Stimulated activated CD8-positive, alpha-beta memory T cell treated with anti-CD3 and anti-CD28 coated beads, Interleukin-4, amount 100 ng/mL, for 24 hours (primary cell): ENCODE measurements at regions not wholly inside any gene's neighbourhood (a gene's known extent, or its start where the extent isn't known, plus 50 kb on each side); places are given as distances from the start of the nearest gene placed in this dataset.
A peak's percentile ranks its signal among the peaks of the same experiment; 100 is the strongest.
"Not testable (repeated sequence)": the region's sequence is repeated elsewhere in the genome, so short reads cannot be mapped to it uniquely, and the experiment has no call there.

Experiments
- DNase-seq: peaks from one replicate; pipeline ENCODE4 v3.0.0-alpha.2; 2020; ENCODE audit warnings: low read depth

DNA sequence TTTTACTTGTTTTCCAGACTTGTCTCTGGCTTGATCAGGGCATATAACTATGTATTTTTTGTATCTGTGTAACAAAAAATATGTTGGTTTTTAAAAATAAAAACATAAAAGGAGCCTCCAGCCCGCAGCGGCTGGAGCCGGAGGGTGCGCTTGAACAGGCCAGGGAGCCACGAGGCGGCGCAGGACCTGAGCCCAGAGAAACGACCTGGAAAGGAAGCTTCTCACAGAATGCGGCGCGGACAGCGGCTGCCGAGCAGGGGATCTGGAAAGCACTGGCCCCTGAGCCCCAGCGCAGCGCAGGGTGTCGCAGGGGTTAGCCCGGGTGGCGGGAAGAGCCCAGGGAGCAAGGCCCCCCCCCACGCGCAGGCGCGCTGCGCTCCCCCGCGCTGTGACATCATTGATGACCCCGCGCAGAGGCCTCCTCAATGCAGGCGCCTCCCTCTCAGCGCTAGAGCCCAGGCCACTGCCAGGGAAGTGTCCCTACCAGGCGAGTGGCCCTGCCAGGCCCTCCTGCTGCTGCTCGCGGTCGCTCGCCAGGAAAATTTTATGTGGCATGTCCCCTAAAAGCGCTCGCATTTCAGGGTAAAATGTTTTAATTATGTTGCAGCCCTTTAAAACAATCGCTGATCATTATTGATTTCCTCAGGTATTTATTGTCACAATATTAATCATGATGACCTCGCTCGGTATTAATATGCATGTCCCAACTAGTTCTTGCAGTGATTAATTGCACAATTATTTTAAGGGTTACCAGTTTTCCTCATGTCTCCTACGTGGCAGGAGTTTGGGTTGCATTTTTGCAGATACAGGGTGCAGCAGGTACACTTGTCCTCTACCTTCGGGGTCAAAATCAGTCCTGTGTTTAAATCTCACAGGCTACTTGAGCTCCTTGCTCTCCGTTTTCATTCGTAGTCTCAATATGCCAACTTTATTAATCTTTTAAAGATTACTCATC lies 134.2 kb downstream of the USP22 start:
- peak; percentile 72 for DNase-seq

- DNase-seq: no peak
Measured at GRCh38 chr17:20914658-20915057, 128.2 kb downstream of the USP22 start.

GRCh38 chr17:20916383-20916782 lies 126.4 kb downstream of the USP22 start:
- no peak for DNase-seq

DNA sequence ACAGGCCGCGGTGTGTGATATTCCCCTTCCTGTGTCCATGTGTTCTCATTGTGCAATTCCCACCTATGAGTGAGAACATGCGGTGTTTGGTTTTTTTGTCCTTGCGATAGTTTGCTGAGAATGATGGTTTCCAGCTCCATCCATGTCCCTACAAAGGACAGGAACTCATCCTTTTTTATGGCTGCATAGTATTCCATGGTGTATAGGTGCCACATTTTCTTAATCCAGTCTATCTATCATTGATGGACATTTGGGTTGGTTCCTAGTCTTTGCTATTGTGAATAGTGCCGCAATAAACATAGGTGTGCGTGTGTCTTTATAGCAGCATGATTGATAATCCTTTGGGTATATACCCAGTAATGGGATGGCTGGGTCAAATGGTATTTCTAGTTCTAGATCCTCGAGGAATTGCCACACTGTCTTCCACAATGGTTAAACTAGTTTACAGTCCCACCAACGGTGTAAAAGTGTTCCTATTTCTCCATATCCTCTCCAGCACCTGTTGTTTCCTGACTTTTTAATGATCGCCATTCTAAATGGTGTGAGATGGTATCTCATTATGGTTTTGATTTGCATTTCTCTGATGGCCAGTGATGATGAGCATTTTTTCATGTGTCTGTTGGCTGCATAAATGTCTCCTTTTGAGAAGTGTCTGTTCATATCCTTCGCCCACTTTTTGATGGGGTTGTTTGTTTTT lies 125.1 kb downstream of the USP22 start:
- not testable (repeated sequence) for DNase-seq

- DNase-seq: no peak
Measured at GRCh38 chr17:20920095-20920814, 122.6 kb downstream of the USP22 start.

DNA sequence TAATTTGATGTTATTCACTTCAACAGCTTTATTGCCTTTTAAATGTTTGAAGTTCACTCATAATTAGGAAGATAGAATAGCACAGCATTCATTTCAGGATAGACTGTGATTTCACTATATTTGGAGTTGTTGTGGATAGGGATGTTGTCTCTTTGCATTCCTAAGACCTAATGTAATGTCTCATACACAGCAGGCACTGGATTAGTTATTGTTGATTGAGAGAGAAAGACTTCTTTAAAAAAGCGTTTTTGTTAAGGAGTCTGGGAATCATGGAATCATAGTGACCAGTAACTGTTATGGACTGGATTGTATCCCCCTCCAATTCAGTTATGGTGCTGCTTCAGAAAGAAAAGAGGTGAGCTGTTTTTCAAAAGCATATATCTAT lies 122.0 kb downstream of the USP22 start:
- no peak for DNase-seq

DNA sequence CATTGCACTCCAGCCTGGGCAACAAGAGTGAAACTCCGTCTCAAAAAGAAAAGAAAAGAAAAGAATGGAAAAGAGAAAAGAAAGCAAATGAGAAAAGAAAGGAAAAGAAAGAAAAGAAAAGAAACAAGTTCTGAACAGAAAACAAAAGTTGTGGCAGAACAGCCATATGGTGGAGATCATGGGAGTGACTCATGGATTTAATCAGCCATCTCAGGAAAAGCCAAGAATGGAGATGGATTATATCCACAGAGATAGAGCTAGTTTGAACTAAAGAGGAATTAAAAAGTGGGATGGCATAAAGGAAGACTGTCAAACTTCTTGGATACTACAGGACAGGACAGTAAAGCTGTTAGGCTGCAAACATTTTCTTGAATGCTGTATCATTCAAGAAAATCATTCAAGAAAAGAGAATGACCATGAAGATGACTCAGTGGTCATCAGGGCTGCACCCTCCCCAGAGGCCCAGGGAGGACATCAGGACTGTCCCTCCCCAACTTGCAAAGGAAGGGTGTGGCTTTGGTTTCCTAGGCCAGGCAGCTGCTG lies 120.6 kb downstream of the USP22 start:
- no peak for DNase-seq

DNA sequence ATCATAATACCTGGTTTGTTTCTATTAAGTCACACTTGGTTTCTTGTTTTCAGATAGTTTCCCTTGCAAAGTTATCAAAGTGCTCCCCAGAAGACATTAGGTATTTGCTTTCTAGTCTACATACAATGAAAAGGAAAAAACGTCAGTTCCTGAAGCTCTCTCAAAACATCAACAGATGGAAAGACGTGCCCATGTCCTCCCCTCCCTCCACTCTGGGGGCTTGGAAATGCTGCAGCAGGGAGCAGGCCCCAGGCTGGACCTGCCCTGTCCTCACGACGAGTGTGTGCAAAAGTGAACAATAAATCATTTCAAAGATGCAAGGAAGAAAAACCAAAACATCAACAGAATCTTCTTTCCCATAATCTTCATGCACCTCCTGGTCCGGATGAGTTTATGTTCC lies 118.5 kb downstream of the USP22 start:
- no peak for DNase-seq

GRCh38 chr17:20925091-20925490 lies 117.7 kb downstream of the USP22 start:
- no peak for DNase-seq

- DNase-seq: no peak
Measured at GRCh38 chr17:20925954-20926353, 116.9 kb downstream of the USP22 start.

DNA sequence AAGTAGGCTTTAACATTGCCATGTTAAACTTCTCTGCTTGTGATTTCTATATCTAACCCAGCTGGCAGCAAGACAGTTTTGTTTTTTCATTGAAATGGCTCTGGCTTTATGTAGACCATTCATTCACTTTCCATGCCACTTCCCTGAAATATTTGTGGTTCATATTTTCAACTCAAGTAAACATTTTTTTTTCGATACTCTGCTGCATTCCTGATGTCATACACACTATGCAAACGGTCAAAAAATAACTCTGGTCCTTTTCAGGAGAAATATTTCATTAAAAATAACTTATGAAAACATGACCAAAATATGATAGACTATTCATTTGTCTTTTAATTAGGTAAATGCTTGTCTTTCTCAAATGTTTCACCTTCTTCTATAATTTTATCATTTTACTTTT lies 116.3 kb downstream of the USP22 start:
- DNase-seq: no peak

GRCh38 chr17:20927308-20927977 lies 115.4 kb downstream of the USP22 start:
- DNase-seq: no peak

GRCh38 chr17:20929334-20929733 lies 113.5 kb downstream of the USP22 start:
- DNase-seq: no peak

- no peak for DNase-seq
Measured at GRCh38 chr17:20930081-20930760, 112.6 kb downstream of the USP22 start.

DNA sequence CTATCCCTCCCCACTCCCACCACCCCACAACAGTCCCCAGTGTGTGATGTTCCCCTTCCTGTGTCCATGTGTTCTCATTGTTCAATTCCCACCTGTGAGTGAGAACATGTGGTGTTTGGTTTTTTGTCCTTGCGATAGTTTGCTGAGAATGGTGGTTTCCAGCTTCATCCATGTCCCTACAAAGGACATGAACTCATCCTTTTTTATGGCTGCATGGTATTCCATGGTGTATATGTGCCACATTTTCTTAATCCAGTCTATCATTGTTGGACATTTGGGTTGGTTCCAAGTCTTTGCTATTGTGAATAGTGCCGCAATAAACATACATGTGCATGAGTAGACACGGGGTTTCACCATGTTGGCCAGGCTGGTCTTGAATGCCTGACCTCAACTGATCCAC lies 109.8 kb downstream of the USP22 start:
- DNase-seq: not testable (repeated sequence)

DNA sequence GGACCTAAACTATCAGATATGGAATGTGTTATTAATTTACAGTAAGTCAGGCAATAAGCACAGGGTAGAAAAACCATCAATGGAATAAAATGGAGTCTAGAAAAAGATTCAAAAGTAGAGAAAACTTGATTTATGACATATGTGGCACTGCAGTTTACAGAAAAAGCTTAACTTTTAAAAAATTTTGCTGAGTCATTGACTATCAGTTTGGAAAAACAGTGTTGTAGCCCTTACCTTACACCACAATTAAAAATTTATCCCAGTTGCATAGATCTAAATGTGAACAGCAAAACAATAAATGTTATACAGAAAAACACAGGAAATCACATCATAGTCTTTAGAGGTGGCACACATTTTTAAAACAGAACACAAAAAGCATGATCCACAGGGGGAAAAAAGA lies 108.5 kb downstream of the USP22 start:
- no peak for DNase-seq

- no peak for DNase-seq
Measured at GRCh38 chr17:20935740-20936139, 107.1 kb downstream of the USP22 start.

DNA sequence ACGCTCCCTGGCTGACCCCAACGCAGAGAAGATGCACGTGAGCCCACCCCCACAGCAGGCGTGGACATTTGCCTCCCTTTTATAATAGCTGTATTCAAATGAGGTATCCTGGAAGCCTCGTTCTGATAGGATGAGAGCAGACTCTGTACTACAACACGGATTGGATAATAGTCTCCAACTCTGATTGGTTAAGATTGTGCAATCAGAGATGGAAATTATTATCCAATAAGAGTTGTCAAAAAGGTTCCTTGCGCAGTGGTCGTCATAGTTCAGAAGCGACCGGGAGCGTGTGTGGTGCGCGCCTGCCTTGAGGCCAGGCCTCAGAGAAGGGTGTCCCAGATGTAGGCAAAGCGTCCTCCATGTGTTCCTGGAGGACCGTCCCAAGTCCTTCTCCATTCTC lies 104.6 kb downstream of the USP22 start:
- DNase-seq: no peak

GRCh38 chr17:20938988-20939615 lies 103.7 kb downstream of the USP22 start:
- no peak for DNase-seq

DNA sequence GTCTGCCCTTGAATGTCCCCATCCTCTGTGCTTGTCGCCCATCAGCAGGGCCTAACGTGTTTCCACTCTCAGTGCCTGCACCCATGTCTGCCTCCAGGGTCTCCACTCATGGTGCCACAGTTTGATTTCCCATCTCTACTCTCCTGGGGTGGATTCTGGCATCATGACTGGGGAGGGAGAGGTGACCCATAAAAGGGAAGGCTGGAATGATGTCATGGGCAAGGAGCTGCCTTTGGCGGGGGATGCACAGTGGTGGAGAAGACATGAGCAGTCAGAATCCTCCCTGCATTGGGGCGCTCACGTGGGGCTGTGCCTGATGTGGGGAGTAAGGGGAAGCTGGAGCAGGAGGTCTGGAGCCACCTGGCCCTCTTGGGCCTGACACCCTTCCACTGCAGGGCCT lies 100.9 kb downstream of the USP22 start:
- DNase-seq: no peak
